Smooth muscle cell (in vitro differentiated cells): ENCODE measurements at regions not wholly inside any gene's neighbourhood (a gene's known extent, or its start where the extent isn't known, plus 50 kb on each side); places are given as distances from the start of the nearest gene placed in this dataset.

Experiments used
- DNase-seq: peaks from one replicate; lab custom pipeline; 2025; ENCODE audit not compliant: unreplicated experiment; lab: John Stamatoyannopoulos, UW
- H2AFZ ChIP-seq: fragments of 200-600 bp; sonication (generic); 2 replicates; pipeline ENCODE4 v1.6.0; 2016; ENCODE audit warnings: antibody characterized with exemption, low read depth, mild to moderate bottlenecking
- H3F3A ChIP-seq: fragments of 200-600 bp; sonication (generic); 2 replicates; pipeline ENCODE4 v1.6.0; 2017; ENCODE audit warnings: antibody characterized with exemption, low read depth
- H3K27ac ChIP-seq: fragments of 200-600 bp; sonication (generic); 2 replicates; pipeline ENCODE4 v1.5.1; 2016; ENCODE audit warnings: low read depth, mild to moderate bottlenecking
- H3K27me3 ChIP-seq: fragments of 200-600 bp; sonication (generic); 2 replicates; pipeline ENCODE4 v1.6.1; 2016; ENCODE audit warnings: low read depth, mild to moderate bottlenecking
- H3K36me3 ChIP-seq: fragments of 200-600 bp; sonication (generic); 2 replicates; pipeline ENCODE4 v1.5.1; 2016; ENCODE audit warnings: low read depth
- H3K4me1 ChIP-seq: fragments of 200-600 bp; sonication (generic); 2 replicates; pipeline ENCODE4 v1.5.1; 2016; ENCODE audit warnings: low read depth
- H3K4me2 ChIP-seq: fragments of 200-600 bp; sonication (generic); 2 replicates; pipeline ENCODE4 v1.6.0; 2016; ENCODE audit warnings: mild to moderate bottlenecking
- H3K4me3 ChIP-seq: fragments of 200-600 bp; sonication (generic); 2 replicates; pipeline ENCODE4 v1.5.1; 2016; ENCODE audit warnings: mild to moderate bottlenecking
- H3K79me2 ChIP-seq: fragments of 200-600 bp; sonication (generic); 2 replicates; pipeline ENCODE4 v1.6.0; 2016; ENCODE audit warnings: low read depth, mild to moderate bottlenecking
- H3K9ac ChIP-seq: fragments of 200-600 bp; sonication (generic); 2 replicates; pipeline ENCODE4 v1.6.0; 2016; ENCODE audit warnings: low read depth
- H3K9me3 ChIP-seq: fragments of 200-600 bp; sonication (generic); replicated peaks from 2 replicates; pipeline ENCODE4 v1.5.1; 2016; ENCODE audit warnings: low read depth
- H4K20me1 ChIP-seq: fragments of 200-600 bp; sonication (generic); 2 replicates; pipeline ENCODE4 v1.6.0; 2016; ENCODE audit warnings: low read depth
- CTCF ChIP-seq: fragments of 200-600 bp; sonication (generic); IDR thresholded peaks from 2 replicates; pipeline ENCODE4 v1.5.1; 2017; ENCODE audit warnings: borderline replicate concordance, mild to moderate bottlenecking, antibody characterized with exemption; ENCODE audit not compliant: insufficient read depth, poor library complexity, severe bottlenecking
- WGBS: methylation state at CpG from one replicate; pipeline ENCODE4 v1.1.7; 2016; ENCODE audit warnings: low lambda C conversion rate; 5-methylcytosine and 5-hydroxymethylcytosine counted together

- no peak overlapping the region for H3K4me2 ChIP-seq
- DNase-seq = no peak
- no peak for TF ChIP-seq CTCF
- no peaks in the 10 kb centered on the region for H3F3A ChIP-seq
- peak overlapping the region; percentile 42 for H3K27ac ChIP-seq
- H3K4me3 ChIP-seq = no peak overlapping the region
- WGBS = 92% methylated on average over 4 of the region's 4 CpGs
- no peaks in the 10 kb centered on the region for H3K79me2 ChIP-seq
- H3K4me1 ChIP-seq = no peaks in the 10 kb centered on the region
- H3K27me3 ChIP-seq = no peaks in the 10 kb centered on the region
- no peaks in the 10 kb centered on the region for H3K9me3 ChIP-seq
- no peak overlapping the region for H3K9ac ChIP-seq
- no peaks in the 10 kb centered on the region for H4K20me1 ChIP-seq
- no peaks in the 10 kb centered on the region for H3K36me3 ChIP-seq
- no peak overlapping the region for H2AFZ ChIP-seq
These were observed 395.0 kb downstream of the ZEB2 start for GRCh38 chr2:144124882-144125281.

- no peaks in the 10 kb centered on the region for H3K79me2 ChIP-seq
- no peaks in the 10 kb centered on the region for H3K36me3 ChIP-seq
- H3F3A ChIP-seq = no peaks in the 10 kb centered on the region
- no peak overlapping the region for H3K9ac ChIP-seq
- no peak for TF ChIP-seq CTCF
- H3K9me3 ChIP-seq = no peaks in the 10 kb centered on the region
- 97% methylated on average over 4 of the region's 4 CpGs for WGBS
- no peak overlapping the region for H3K4me2 ChIP-seq
- no peaks in the 10 kb centered on the region for H4K20me1 ChIP-seq
- H3K27me3 ChIP-seq = no peaks in the 10 kb centered on the region
- no peak for DNase-seq
- no peak overlapping the region for H3K27ac ChIP-seq
- H2AFZ ChIP-seq = no peak overlapping the region
- H3K4me3 ChIP-seq = no peak overlapping the region
- no peaks in the 10 kb centered on the region for H3K4me1 ChIP-seq
These were observed 399.4 kb downstream of the ZEB2 start for GRCh38 chr2:144120487-144120886.

- H3K4me3 ChIP-seq = no peak overlapping the region
- no peak for DNase-seq
- no peak for TF ChIP-seq CTCF
- H2AFZ ChIP-seq = no peak overlapping the region
- H3K79me2 ChIP-seq = no peaks in the 10 kb centered on the region
- no peaks in the 10 kb centered on the region for H4K20me1 ChIP-seq
- no peaks in the 10 kb centered on the region for H3K9me3 ChIP-seq
- peaks cover 6% of the 10 kb centered on the region for H3F3A ChIP-seq
- no peaks in the 10 kb centered on the region for H3K27me3 ChIP-seq
- H3K27ac ChIP-seq = no peak overlapping the region
- H3K4me1 ChIP-seq = no peaks in the 10 kb centered on the region
- WGBS = 98% methylated on average over 3 of the region's 3 CpGs
- no peak overlapping the region for H3K4me2 ChIP-seq
- H3K9ac ChIP-seq = no peak overlapping the region
- no peaks in the 10 kb centered on the region for H3K36me3 ChIP-seq
These were observed 402.8 kb downstream of the ZEB2 start for GRCh38 chr2:144117086-144117485.

- Histone ChIP-seq H3K4me2 (no peak overlapping the region), H3K27ac (no peak overlapping the region), H3F3A (peaks cover 9% of the 10 kb centered on the region)
These were observed 404.1 kb downstream of the ZEB2 start for GRCh38 chr2:144115739-144116291.

More at GRCh38 chr2:144115739-144116291, 404.1 kb downstream of the ZEB2 start:
- WGBS = 58% methylated on average over 1 of the region's 1 CpG
- Histone ChIP-seq H3K4me3 (no peak overlapping the region), H3K27me3 (no peaks in the 10 kb centered on the region), H4K20me1 (no peaks in the 10 kb centered on the region), H3K9me3 (no peaks in the 10 kb centered on the region), H3K9ac (no peak overlapping the region), H2AFZ (no peak overlapping the region), H3K79me2 (no peaks in the 10 kb centered on the region), H3K4me1 (no peaks in the 10 kb centered on the region), H3K36me3 (no peaks in the 10 kb centered on the region)
- no peak for DNase-seq
- no peak for TF ChIP-seq CTCF
